ENCODE measurements at regions not wholly inside any gene's neighbourhood (a gene's known extent, or its start where the extent isn't known, plus 50 kb on each side); places are given as distances from the start of the nearest gene placed in this dataset.

DNA sequence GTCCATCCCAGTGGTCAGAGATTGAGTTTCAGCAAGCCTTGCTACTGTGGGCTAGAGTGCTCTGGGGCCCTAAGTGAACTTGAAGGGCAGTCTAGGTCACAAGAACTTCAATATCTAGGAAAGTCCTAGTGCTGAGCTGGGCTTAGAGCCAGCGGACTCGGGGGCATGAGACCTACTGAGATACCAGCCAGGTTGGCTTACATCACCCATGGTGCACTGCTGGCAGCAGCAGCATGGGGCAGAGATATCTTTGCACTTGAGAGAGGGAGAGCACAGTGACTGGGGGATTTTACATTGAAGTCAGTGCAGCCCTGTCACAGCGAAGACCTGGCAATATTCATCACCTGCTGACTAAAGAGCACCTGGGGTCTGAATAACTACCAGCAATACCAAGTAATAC lies 158.3 kb upstream of the PRKD1 start:
- DNase-seq (ENCODE audit: low read depth): no peak
- no peak overlapping the region for H3K4me3 ChIP-seq (ENCODE audit: low read length)
- TF ChIP-seq CTCF (IDR thresholded peaks at IDR 0.05; ENCODE audit: insufficient read depth, low read depth, low read length, missing control alignments): no peak

DNA sequence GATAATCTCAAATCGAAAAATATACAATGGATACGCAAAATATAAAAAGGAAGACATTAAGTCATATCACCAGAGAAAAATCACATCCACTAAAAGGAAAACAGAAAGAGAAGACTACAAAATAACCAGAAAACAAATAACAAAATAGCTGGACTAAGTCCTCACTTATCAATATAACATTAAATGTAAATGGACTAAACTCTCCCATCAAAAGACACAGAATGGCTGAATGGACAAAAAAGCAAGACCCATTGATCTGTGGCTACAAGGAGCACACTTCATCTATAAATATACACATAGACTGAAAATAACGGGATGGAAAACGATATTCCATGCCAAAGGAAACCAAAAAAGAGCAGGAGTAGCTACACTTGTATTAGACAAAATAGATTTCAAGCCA lies 161.0 kb upstream of the PRKD1 start:
- no peak overlapping the region for H3K4me3 ChIP-seq (ENCODE audit: low read length)
- no peak for DNase-seq (ENCODE audit: low read depth)
- no peak for TF ChIP-seq CTCF (IDR thresholded peaks at IDR 0.05; ENCODE audit: insufficient read depth, low read depth, low read length, missing control alignments)

- TF ChIP-seq CTCF (IDR thresholded peaks at IDR 0.05; ENCODE audit: insufficient read depth, low read depth, low read length, missing control alignments): no peak
- H3K4me3 ChIP-seq (ENCODE audit: low read length): no peak overlapping the region
- peak; percentile 34 for DNase-seq (ENCODE audit: low read depth)
Measured at GRCh38 chr14:30108975-30109700, 181.5 kb upstream of the PRKD1 start.

DNA sequence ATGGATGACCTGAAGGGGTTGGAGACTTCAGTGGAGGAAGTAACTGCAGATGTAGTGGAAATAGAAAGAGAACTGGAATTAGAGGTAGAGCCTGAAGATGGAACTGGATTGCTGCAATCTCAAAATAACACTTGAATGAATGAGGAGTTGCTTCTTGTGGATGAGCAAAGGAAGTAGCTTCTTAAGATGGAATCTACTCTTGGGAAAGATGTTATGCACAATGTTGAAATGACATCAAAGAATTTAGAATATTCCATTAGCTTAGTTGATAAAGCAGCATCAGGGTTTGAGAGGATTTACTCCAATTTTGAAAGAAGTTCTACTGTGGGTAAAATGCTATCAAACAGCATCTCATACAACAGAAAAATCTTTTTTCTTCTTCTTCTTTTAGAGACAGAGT lies 186.4 kb upstream of the PRKD1 start:
- no peak for DNase-seq (ENCODE audit: low read depth)
- H3K4me3 ChIP-seq (ENCODE audit: low read length): no peak overlapping the region
- TF ChIP-seq CTCF (IDR thresholded peaks at IDR 0.05; ENCODE audit: insufficient read depth, low read depth, low read length, missing control alignments): no peak

DNA sequence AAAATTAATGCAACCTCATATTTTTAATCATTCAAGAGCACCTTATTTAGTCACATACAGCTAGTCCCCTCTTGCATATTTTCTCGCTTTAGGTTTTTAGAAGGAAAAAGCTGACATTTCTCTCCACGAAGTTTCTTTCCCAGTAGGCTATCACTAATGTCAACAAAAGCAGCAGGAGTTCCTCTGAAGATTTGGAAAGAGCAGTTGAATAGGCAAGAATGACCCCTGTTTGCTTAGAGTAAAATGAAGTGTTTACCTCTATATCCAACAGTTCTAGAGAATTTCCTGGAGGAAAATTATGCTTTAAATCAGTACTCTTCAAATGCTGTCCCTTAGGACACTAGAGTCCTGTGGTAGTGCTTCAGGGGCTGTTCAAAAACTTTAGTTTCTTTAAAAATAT lies 188.1 kb upstream of the PRKD1 start:
- H3K4me3 ChIP-seq (ENCODE audit: low read length): no peak overlapping the region
- TF ChIP-seq CTCF (IDR thresholded peaks at IDR 0.05; ENCODE audit: insufficient read depth, low read depth, low read length, missing control alignments): no peak
- DNase-seq (ENCODE audit: low read depth): no peak

GRCh38 chr14:30118992-30119640 lies 191.5 kb upstream of the PRKD1 start:
- no peak for DNase-seq (ENCODE audit: low read depth)
- TF ChIP-seq CTCF (IDR thresholded peaks at IDR 0.05; ENCODE audit: insufficient read depth, low read depth, low read length, missing control alignments): no peak
- no peak overlapping the region for H3K4me3 ChIP-seq (ENCODE audit: low read length)
